ENCODE measurements at regions not wholly inside any gene's neighbourhood (a gene's known extent, or its start where the extent isn't known, plus 50 kb on each side); places are given as distances from the start of the nearest gene placed in this dataset.
A peak's percentile ranks its signal among the peaks of the same experiment; 100 is the strongest.

DNA sequence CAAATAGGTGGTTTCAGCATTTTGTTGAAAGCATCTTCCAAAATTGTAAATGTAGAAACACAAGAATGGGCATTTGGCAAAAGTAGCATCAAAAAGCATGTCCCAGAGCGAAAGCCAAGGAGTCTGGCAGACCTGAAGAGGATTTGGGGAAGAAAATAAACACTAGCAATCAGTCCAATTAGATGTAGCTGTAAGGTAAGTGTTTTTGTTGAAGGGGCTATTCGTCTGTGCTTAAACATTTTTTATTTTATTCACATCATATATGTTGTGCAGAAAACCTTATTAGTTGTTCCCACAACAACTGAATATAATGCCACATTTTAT is 954.1 kb upstream of the COX7C start:
- 80% methylated on average over 2 of the region's 2 CpGs for WGBS
- H3K27ac ChIP-seq (ENCODE audit: low read depth in 1 of 2, low read length in 2 of 2): no peak overlapping the region
- TF ChIP-seq JUND (IDR thresholded peaks at IDR 0.05) (no peak), GABPA (IDR thresholded peaks at IDR 0.05 in 1 of 2, conservative IDR thresholded peaks at IDR 0.05 in 1 of 2) (no peak), HNF4A (conservative IDR thresholded peaks at IDR 0.05) (no peak), CTCF (IDR thresholded peaks at IDR 0.05; ENCODE audit: low read depth, low read length, missing input control) (no peak), REST (IDR thresholded peaks at IDR 0.05) (no peak), EGR1 (IDR thresholded peaks at IDR 0.05; ENCODE audit: low read depth in 2 of 2) (no peak), HNF4G (IDR thresholded peaks at IDR 0.05) (no peak), FOXA2 (IDR thresholded peaks at IDR 0.05) (no peak), NR2F2 (IDR thresholded peaks at IDR 0.05) (no peak), TAF1 (conservative IDR thresholded peaks at IDR 0.05) (no peak), ATF3 (IDR thresholded peaks at IDR 0.05) (no peak), FOXA1 (IDR thresholded peaks at IDR 0.05) (no peak), SP1 (IDR thresholded peaks at IDR 0.05) (no peak), RXRA (IDR thresholded peaks at IDR 0.05) (no peak), YY1 (IDR thresholded peaks at IDR 0.05) (no peak), RAD21 (IDR thresholded peaks at IDR 0.05) (no peak)
- TF ChIP-seq, protein P1, sequence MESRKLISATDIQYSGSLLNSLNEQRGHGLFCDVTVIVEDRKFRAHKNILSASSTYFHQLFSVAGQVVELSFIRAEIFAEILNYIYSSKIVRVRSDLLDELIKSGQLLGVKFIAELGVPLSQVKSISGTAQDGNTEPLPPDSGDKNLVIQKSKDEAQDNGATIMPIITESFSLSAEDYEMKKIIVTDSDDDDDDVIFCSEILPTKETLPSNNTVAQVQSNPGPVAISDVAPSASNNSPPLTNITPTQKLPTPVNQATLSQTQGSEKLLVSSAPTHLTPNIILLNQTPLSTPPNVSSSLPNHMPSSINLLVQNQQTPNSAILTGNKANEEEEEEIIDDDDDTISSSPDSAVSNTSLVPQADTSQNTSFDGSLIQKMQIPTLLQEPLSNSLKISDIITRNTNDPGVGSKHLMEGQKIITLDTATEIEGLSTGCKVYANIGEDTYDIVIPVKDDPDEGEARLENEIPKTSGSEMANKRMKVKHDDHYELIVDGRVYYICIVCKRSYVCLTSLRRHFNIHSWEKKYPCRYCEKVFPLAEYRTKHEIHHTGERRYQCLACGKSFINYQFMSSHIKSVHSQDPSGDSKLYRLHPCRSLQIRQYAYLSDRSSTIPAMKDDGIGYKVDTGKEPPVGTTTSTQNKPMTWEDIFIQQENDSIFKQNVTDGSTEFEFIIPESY (IDR thresholded peaks at IDR 0.05): no peak
- TF ChIP-seq, protein P2, sequence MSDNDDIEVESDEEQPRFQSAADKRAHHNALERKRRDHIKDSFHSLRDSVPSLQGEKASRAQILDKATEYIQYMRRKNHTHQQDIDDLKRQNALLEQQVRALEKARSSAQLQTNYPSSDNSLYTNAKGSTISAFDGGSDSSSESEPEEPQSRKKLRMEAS (IDR thresholded peaks at IDR 0.05): no peak
- no peaks in the 10 kb centered on the region for H3K9me3 ChIP-seq (ENCODE audit: control insufficient read depth in 4 of 4, low read length in 3 of 4)
- no peaks in the 10 kb centered on the region for H3K27me3 ChIP-seq (ENCODE audit: control insufficient read depth in 4 of 4, insufficient read depth in 4 of 4, low read length in 3 of 4)
- H3K36me3 ChIP-seq (ENCODE audit: control insufficient read depth in 4 of 4, insufficient read depth in 3 of 4, low read depth in 1 of 4, low read length in 3 of 4): no peaks in the 10 kb centered on the region
- no peak overlapping the region for H3K4me3 ChIP-seq (ENCODE audit: low read depth in 1 of 3, low read length in 3 of 3)
- H3K4me1 ChIP-seq (ENCODE audit: control insufficient read depth in 4 of 4, insufficient read depth in 4 of 4, low read length in 3 of 4): no peaks in the 10 kb centered on the region
- H3K9ac ChIP-seq (ENCODE audit: low read depth in 1 of 2, low read length in 2 of 2): no peak overlapping the region
- no peak for DNase-seq (ENCODE audit: low spot score)

GRCh38 chr5:85670417-85670816 is 947.3 kb upstream of the COX7C start:
- no peak overlapping the region for H3K9ac ChIP-seq (ENCODE audit: low read depth in 1 of 2, low read length in 2 of 2)
- H3K27me3 ChIP-seq (ENCODE audit: control insufficient read depth in 4 of 4, insufficient read depth in 4 of 4, low read length in 3 of 4): no peaks in the 10 kb centered on the region
- no peaks in the 10 kb centered on the region for H3K9me3 ChIP-seq (ENCODE audit: control insufficient read depth in 4 of 4, low read length in 3 of 4)
- no peak overlapping the region for H3K27ac ChIP-seq (ENCODE audit: low read depth in 1 of 2, low read length in 2 of 2)
- H3K36me3 ChIP-seq (ENCODE audit: control insufficient read depth in 4 of 4, insufficient read depth in 3 of 4, low read depth in 1 of 4, low read length in 3 of 4): no peaks in the 10 kb centered on the region
- no peak for DNase-seq (ENCODE audit: low spot score)
- TF ChIP-seq RAD21 (IDR thresholded peaks at IDR 0.05) (peak; percentile 13 to 38), ATF3 (IDR thresholded peaks at IDR 0.05) (no peak), EGR1 (IDR thresholded peaks at IDR 0.05; ENCODE audit: low read depth in 2 of 2) (no peak), CTCF (IDR thresholded peaks at IDR 0.05; ENCODE audit: low read depth, low read length, missing input control) (no peak), GABPA (IDR thresholded peaks at IDR 0.05 in 1 of 2, conservative IDR thresholded peaks at IDR 0.05 in 1 of 2) (no peak), HNF4G (IDR thresholded peaks at IDR 0.05) (no peak), HNF4A (conservative IDR thresholded peaks at IDR 0.05) (peak; percentile 56 to 65), NR2F2 (IDR thresholded peaks at IDR 0.05) (no peak), FOXA2 (IDR thresholded peaks at IDR 0.05) (peak; percentile 31), FOXA1 (IDR thresholded peaks at IDR 0.05) (peak; percentile 36), RXRA (IDR thresholded peaks at IDR 0.05) (peak in 1 of 2 donors; percentile 11), YY1 (IDR thresholded peaks at IDR 0.05) (peak; percentile 46), SP1 (IDR thresholded peaks at IDR 0.05) (no peak)
- TF ChIP-seq, protein P1 (IDR thresholded peaks at IDR 0.05): no peak
- TF ChIP-seq, protein P2 (IDR thresholded peaks at IDR 0.05): no peak
- H3K4me1 ChIP-seq (ENCODE audit: control insufficient read depth in 4 of 4, insufficient read depth in 4 of 4, low read length in 3 of 4): peaks cover 0 to 4% (median 1%) of the 10 kb centered on the region in 4 donors
- no peak overlapping the region for H3K4me3 ChIP-seq (ENCODE audit: low read depth in 1 of 3, low read length in 3 of 3)

Data from liver (tissue), 8 donors.